ENCODE measurements at regions not wholly inside any gene's neighbourhood (a gene's known extent, or its start where the extent isn't known, plus 50 kb on each side); places are given as distances from the start of the nearest gene placed in this dataset.

GRCh38 chr4:181728305-181728966 is 514.8 kb upstream of the TENM3 start:
- H3K4me1 ChIP-seq (ENCODE audit: insufficient read depth, low read length), result no peaks in the 10 kb centered on the region
- no peaks in the 10 kb centered on the region for H3K27me3 ChIP-seq (ENCODE audit: insufficient read depth, low read length, poor library complexity)
- TF ChIP-seq EZH2 (IDR thresholded peaks at IDR 0.05; ENCODE audit: borderline replicate concordance, low read depth, low read length, severe bottlenecking) (no peak), CTCF (IDR thresholded peaks at IDR 0.05; ENCODE audit: borderline replicate concordance, extremely low read depth, low read length, poor library complexity, severe bottlenecking) (no peak)
- no peak overlapping the region for H3K4me2 ChIP-seq (ENCODE audit: insufficient read depth, low read length)
- no peaks in the 10 kb centered on the region for H3K36me3 ChIP-seq (ENCODE audit: insufficient read depth, low read length)
- no peaks in the 10 kb centered on the region for H4K20me1 ChIP-seq (ENCODE audit: insufficient read depth, low read length)
- no peak overlapping the region for H3K4me3 ChIP-seq (ENCODE audit: low read depth in 1 of 2, low read length in 2 of 2)
- no peaks in the 10 kb centered on the region for H3K79me2 ChIP-seq (ENCODE audit: insufficient read depth, low read length)
- DNase-seq (no peak), ATAC-seq (ENCODE audit: insufficient read depth, low read depth) (no peak)
- no peak overlapping the region for H3K9ac ChIP-seq (ENCODE audit: low read depth, low read length)
- no peak overlapping the region for H3K27ac ChIP-seq (ENCODE audit: low read length)
- H3K9me3 ChIP-seq (ENCODE audit: insufficient read depth, low read length, severe bottlenecking), result peaks cover 3% of the 10 kb centered on the region
- H2AFZ ChIP-seq (ENCODE audit: low read depth, low read length), result no peak overlapping the region

GRCh38 chr4:181731900-181732299 is 511.3 kb upstream of the TENM3 start:
- H3K36me3 ChIP-seq (ENCODE audit: insufficient read depth, low read length), result no peaks in the 10 kb centered on the region
- DNase-seq, result no peak
- H3K9me3 ChIP-seq (ENCODE audit: insufficient read depth, low read length, severe bottlenecking), result no peaks in the 10 kb centered on the region
- no peak overlapping the region for H2AFZ ChIP-seq (ENCODE audit: low read depth, low read length)
- no peaks in the 10 kb centered on the region for H3K27me3 ChIP-seq (ENCODE audit: insufficient read depth, low read length, poor library complexity)
- H3K9ac ChIP-seq (ENCODE audit: low read depth, low read length), result no peak overlapping the region
- H3K79me2 ChIP-seq (ENCODE audit: insufficient read depth, low read length), result no peaks in the 10 kb centered on the region
- H3K4me2 ChIP-seq (ENCODE audit: insufficient read depth, low read length), result no peak overlapping the region
- ATAC-seq (ENCODE audit: insufficient read depth, low read depth), result no peak
- no peak overlapping the region for H3K27ac ChIP-seq (ENCODE audit: low read length)
- TF ChIP-seq CTCF (IDR thresholded peaks at IDR 0.05; ENCODE audit: borderline replicate concordance, extremely low read depth, low read length, poor library complexity, severe bottlenecking), result no peak
- TF ChIP-seq EZH2 (IDR thresholded peaks at IDR 0.05; ENCODE audit: borderline replicate concordance, low read depth, low read length, severe bottlenecking), result no peak
- H3K4me3 ChIP-seq (ENCODE audit: low read depth in 1 of 2, low read length in 2 of 2), result no peak overlapping the region
- H4K20me1 ChIP-seq (ENCODE audit: insufficient read depth, low read length), result no peaks in the 10 kb centered on the region
- H3K4me1 ChIP-seq (ENCODE audit: insufficient read depth, low read length), result no peaks in the 10 kb centered on the region

GRCh38 chr4:181737744-181738143 is 505.5 kb upstream of the TENM3 start:
- H3K27me3 ChIP-seq (ENCODE audit: insufficient read depth, low read length, poor library complexity), result no peaks in the 10 kb centered on the region
- DNase-seq, result no peak
- no peaks in the 10 kb centered on the region for H4K20me1 ChIP-seq (ENCODE audit: insufficient read depth, low read length)

More at GRCh38 chr4:181737744-181738143, 505.5 kb upstream of the TENM3 start:
- no peak overlapping the region for H3K4me3 ChIP-seq (ENCODE audit: low read depth in 1 of 2, low read length in 2 of 2)
- H3K9me3 ChIP-seq (ENCODE audit: insufficient read depth, low read length, severe bottlenecking), result no peaks in the 10 kb centered on the region
- no peak overlapping the region for H3K4me2 ChIP-seq (ENCODE audit: insufficient read depth, low read length)
- H2AFZ ChIP-seq (ENCODE audit: low read depth, low read length), result no peak overlapping the region
- no peak overlapping the region for H3K27ac ChIP-seq (ENCODE audit: low read length)
- TF ChIP-seq CTCF (IDR thresholded peaks at IDR 0.05; ENCODE audit: borderline replicate concordance, extremely low read depth, low read length, poor library complexity, severe bottlenecking) (no peak), EZH2 (IDR thresholded peaks at IDR 0.05; ENCODE audit: borderline replicate concordance, low read depth, low read length, severe bottlenecking) (no peak)
- H3K4me1 ChIP-seq (ENCODE audit: insufficient read depth, low read length), result no peaks in the 10 kb centered on the region
- no peaks in the 10 kb centered on the region for H3K79me2 ChIP-seq (ENCODE audit: insufficient read depth, low read length)
- no peak overlapping the region for H3K9ac ChIP-seq (ENCODE audit: low read depth, low read length)
- H3K36me3 ChIP-seq (ENCODE audit: insufficient read depth, low read length), result no peaks in the 10 kb centered on the region
- no peak for ATAC-seq (ENCODE audit: insufficient read depth, low read depth)
